ENCODE measurements at regions not wholly inside any gene's neighbourhood (a gene's known extent, or its start where the extent isn't known, plus 50 kb on each side); places are given as distances from the start of the nearest gene placed in this dataset.
"Not testable (repeated sequence)": the region's sequence is repeated elsewhere in the genome, so short reads cannot be mapped to it uniquely, and the experiment has no call there.

- no peak overlapping the region for H3K27ac Mint-ChIP-seq
- H3K36me3 Mint-ChIP-seq (ENCODE audit: insufficient read depth in 2 of 2): no peaks in the 10 kb centered on the region
- no peak overlapping the region for H3K4me3 Mint-ChIP-seq
- DNase-seq (no peak), ATAC-seq (replicated peaks in 1 of 2) (no peak)
- H3K4me1 Mint-ChIP-seq (ENCODE audit: low read depth): no peaks in the 10 kb centered on the region
- peaks cover 28% of the 10 kb centered on the region for H3K27me3 Mint-ChIP-seq (ENCODE audit: low read depth)
- peaks cover 0 to 4% of the 10 kb centered on the region in 2 donors for H3K9me3 Mint-ChIP-seq
These were observed 51.9 kb upstream of the ALX4 start for GRCh38 chr11:44361813-44362212.

- H3K9me3 Mint-ChIP-seq: peaks cover 0 to 4% of the 10 kb centered on the region in 2 donors
- no peak overlapping the region for H3K4me3 Mint-ChIP-seq
- no peaks in the 10 kb centered on the region for H3K36me3 Mint-ChIP-seq (ENCODE audit: insufficient read depth in 2 of 2)
- ATAC-seq (replicated peaks in 1 of 2) (no peak), DNase-seq (no peak)
- H3K27ac Mint-ChIP-seq: no peak overlapping the region
- no peaks in the 10 kb centered on the region for H3K4me1 Mint-ChIP-seq (ENCODE audit: low read depth)
- peaks cover 27% of the 10 kb centered on the region for H3K27me3 Mint-ChIP-seq (ENCODE audit: low read depth)
These were observed 53.2 kb upstream of the ALX4 start for GRCh38 chr11:44363116-44363515.

GRCh38 chr11:44364596-44364995 is 54.7 kb upstream of the ALX4 start:
- peaks cover 18% of the 10 kb centered on the region for H3K27me3 Mint-ChIP-seq (ENCODE audit: low read depth)
- no peaks in the 10 kb centered on the region for H3K36me3 Mint-ChIP-seq (ENCODE audit: insufficient read depth in 2 of 2)
- H3K4me3 Mint-ChIP-seq: no peak overlapping the region
- no peak overlapping the region for H3K27ac Mint-ChIP-seq
- no peak for DNase-seq
- ATAC-seq (replicated peaks in 1 of 2): no peak
- no peaks in the 10 kb centered on the region for H3K4me1 Mint-ChIP-seq (ENCODE audit: low read depth)
- peaks cover 0 to 4% of the 10 kb centered on the region in 2 donors for H3K9me3 Mint-ChIP-seq

DNA sequence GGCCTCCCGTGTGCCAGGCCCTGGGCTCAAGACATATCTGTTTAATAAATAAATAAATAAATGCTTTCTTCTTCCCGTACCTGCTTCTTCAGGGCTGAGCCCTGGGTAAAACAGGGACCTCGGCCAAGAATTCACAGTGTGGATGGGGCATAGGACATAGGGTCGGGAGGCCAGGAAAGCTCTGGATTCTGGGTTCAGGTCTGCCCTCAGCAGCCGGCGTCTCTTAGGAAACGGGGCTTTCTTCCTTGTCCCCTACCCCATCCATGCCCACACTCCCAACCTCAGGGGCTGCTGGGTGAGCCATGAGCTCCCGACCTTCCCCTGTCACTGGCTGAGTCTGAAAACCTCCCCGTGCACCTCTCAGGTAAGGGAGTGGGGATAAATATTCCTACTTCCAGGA is 55.7 kb upstream of the ALX4 start:
- H3K27ac Mint-ChIP-seq: no peak overlapping the region
- ATAC-seq (replicated peaks in 1 of 2): no peak
- H3K27me3 Mint-ChIP-seq (ENCODE audit: low read depth): peaks cover 18% of the 10 kb centered on the region
- DNase-seq: no peak
- H3K36me3 Mint-ChIP-seq (ENCODE audit: insufficient read depth in 2 of 2): no peaks in the 10 kb centered on the region
- no peaks in the 10 kb centered on the region for H3K4me1 Mint-ChIP-seq (ENCODE audit: low read depth)
- H3K9me3 Mint-ChIP-seq: peaks cover 0 to 4% of the 10 kb centered on the region in 2 donors
- no peak overlapping the region for H3K4me3 Mint-ChIP-seq

GRCh38 chr11:44366026-44366425 is 56.1 kb upstream of the ALX4 start:
- peaks cover 18% of the 10 kb centered on the region for H3K27me3 Mint-ChIP-seq (ENCODE audit: low read depth)
- ATAC-seq (replicated peaks in 1 of 2): no peak
- H3K4me3 Mint-ChIP-seq: no peak overlapping the region
- no peak for DNase-seq
- no peak overlapping the region for H3K27ac Mint-ChIP-seq
- peaks cover 0 to 4% of the 10 kb centered on the region in 2 donors for H3K9me3 Mint-ChIP-seq
- no peaks in the 10 kb centered on the region for H3K4me1 Mint-ChIP-seq (ENCODE audit: low read depth)
- no peaks in the 10 kb centered on the region for H3K36me3 Mint-ChIP-seq (ENCODE audit: insufficient read depth in 2 of 2)

DNA sequence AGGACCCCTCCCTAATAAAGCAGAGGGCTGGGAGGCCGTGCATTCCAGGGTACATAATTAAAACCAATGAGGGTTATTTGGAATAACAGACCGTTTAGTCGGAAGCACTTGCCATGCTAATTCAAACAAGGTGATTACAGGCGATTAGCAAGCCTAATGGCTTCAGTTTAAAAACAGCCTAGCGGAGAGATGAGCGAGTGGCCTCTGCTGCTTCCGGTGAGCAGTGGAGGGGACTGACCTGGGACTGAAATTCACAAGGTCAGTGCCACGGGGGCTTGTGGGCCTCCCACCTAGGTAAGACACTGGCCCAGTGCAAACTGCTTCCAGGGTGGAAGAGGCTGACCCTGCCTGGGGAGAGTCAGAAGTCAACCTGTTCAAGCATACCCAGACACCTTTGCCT is 56.8 kb upstream of the ALX4 start:
- ATAC-seq (replicated peaks in 1 of 2) (no peak), DNase-seq (no peak)
- H3K4me3 Mint-ChIP-seq: no peak overlapping the region
- peaks cover 18% of the 10 kb centered on the region for H3K27me3 Mint-ChIP-seq (ENCODE audit: low read depth)
- H3K27ac Mint-ChIP-seq: no peak overlapping the region
- no peaks in the 10 kb centered on the region for H3K36me3 Mint-ChIP-seq (ENCODE audit: insufficient read depth in 2 of 2)
- H3K4me1 Mint-ChIP-seq (ENCODE audit: low read depth): no peaks in the 10 kb centered on the region
- peaks cover 0 to 4% of the 10 kb centered on the region in 2 donors for H3K9me3 Mint-ChIP-seq

DNA sequence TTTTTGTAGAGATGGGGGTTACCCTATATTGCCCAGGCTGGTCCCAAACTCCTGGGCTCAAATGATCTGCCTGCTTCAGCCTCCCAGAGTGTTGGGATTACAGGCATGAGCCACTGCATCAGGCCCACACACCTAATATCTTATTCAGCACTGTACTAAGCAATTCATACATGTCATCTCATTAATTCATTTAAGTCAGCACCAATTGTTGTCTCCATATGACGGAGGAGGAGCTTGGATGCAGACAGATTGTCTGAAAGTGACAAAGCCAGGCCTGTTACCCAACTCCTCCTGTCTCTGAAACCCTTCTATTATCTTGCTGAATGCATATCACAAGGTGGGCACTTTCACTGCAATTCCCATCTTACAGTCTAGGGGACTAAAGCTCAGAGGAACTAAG is 57.5 kb upstream of the ALX4 start:
- Mint-ChIP-seq H3K4me1 (ENCODE audit: low read depth) (no peaks in the 10 kb centered on the region), H3K9me3 (peaks cover 0 to 4% of the 10 kb centered on the region in 2 donors), H3K27me3 (ENCODE audit: low read depth) (peaks cover 15% of the 10 kb centered on the region), H3K4me3 (no peak overlapping the region), H3K27ac (no peak overlapping the region), H3K36me3 (ENCODE audit: insufficient read depth in 2 of 2) (no peaks in the 10 kb centered on the region)
- DNase-seq: no peak
- ATAC-seq (replicated peaks in 1 of 2): no peak

DNA sequence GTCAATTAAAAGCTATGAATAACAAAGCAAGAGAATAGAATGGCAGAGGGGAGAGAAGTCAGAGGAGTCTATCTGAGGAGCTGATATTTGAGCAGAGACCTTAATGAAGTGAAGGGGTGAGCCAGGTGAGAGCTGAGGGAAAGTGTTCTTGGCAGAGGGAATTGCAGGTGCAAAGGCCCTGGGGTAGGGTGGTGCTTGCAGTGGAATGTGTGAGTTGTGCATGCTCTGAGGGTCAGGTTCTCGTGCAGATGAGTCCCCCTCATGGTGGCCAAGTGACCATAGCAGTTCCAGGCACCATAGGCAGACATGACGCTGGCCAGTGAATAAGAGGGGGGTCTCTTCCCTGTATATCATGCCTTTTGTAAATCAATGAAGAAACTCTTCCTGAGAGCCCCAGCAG is 58.9 kb upstream of the ALX4 start:
- ATAC-seq (replicated peaks in 1 of 2): no peak
- Mint-ChIP-seq H3K36me3 (ENCODE audit: insufficient read depth in 2 of 2) (no peaks in the 10 kb centered on the region), H3K27me3 (ENCODE audit: low read depth) (peaks cover 6% of the 10 kb centered on the region)

DNA sequence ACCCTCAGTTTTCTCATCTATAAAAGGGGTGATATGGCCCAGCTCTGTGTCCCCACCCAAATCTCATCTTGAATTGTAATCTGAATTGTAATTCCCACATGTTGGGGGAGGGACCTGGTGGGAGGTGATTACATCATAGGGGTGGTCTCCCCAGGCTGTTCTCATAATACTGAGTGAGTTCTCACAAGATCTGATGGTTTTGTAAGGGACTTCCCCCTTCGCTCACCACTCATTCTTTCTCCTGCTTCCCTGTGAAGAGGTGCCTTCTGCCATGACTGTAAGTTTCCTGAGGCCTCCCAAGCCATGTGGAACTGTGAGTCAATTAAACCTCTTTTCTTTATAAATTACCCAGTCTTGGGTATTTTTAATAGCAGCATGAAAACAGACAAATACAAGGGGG is 61.1 kb upstream of the ALX4 start:
- H3K9me3 Mint-ChIP-seq; H3K4me1 Mint-ChIP-seq (ENCODE audit: low read depth); H3K27me3 Mint-ChIP-seq (ENCODE audit: low read depth); DNase-seq; H3K27ac Mint-ChIP-seq; ATAC-seq (replicated peaks in 1 of 2); H3K36me3 Mint-ChIP-seq (ENCODE audit: insufficient read depth in 2 of 2); H3K4me3 Mint-ChIP-seq: not testable (repeated sequence)

More for the DNA sequence above, 58.9 kb upstream of the ALX4 start:
- no peak overlapping the region for H3K27ac Mint-ChIP-seq
- no peak overlapping the region for H3K4me3 Mint-ChIP-seq
- DNase-seq: no peak
- no peaks in the 10 kb centered on the region for H3K4me1 Mint-ChIP-seq (ENCODE audit: low read depth)
- H3K9me3 Mint-ChIP-seq: no peaks in the 10 kb centered on the region

- no peak for ATAC-seq (replicated peaks in 1 of 2)
These were observed 61.8 kb upstream of the ALX4 start for GRCh38 chr11:44371706-44372105.

DNA sequence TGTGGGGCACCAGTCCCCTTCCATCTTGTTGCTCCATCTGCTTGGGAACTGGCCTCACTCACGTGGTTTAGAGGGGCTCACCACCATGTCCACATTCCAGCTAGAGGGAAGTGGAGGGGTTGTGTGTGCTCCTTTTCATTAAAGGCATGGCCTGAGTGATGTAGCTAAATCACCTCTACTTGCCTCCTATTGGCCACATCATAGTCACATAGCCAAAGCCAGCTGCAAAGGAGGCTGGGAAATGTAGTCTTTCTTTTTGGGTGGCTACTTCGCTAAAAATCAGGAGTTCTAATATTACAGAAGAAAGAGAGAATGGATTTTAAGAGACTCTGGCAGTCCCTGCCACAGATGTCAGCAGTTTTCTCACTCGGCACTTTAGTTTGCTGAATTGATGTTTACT is 63.0 kb upstream of the ALX4 start:
- ATAC-seq (replicated peaks in 1 of 2) (no peak), DNase-seq (no peak)
- Mint-ChIP-seq H3K27ac (no peak overlapping the region), H3K27me3 (ENCODE audit: low read depth) (no peaks in the 10 kb centered on the region), H3K36me3 (ENCODE audit: insufficient read depth in 2 of 2) (no peaks in the 10 kb centered on the region), H3K4me3 (no peak overlapping the region), H3K9me3 (no peaks in the 10 kb centered on the region), H3K4me1 (ENCODE audit: low read depth) (no peaks in the 10 kb centered on the region)

More at GRCh38 chr11:44371706-44372105, 61.8 kb upstream of the ALX4 start:
- Mint-ChIP-seq H3K4me1 (ENCODE audit: low read depth) (no peaks in the 10 kb centered on the region), H3K27me3 (ENCODE audit: low read depth) (no peaks in the 10 kb centered on the region), H3K4me3 (no peak overlapping the region), H3K36me3 (ENCODE audit: insufficient read depth in 2 of 2) (no peaks in the 10 kb centered on the region), H3K9me3 (no peaks in the 10 kb centered on the region), H3K27ac (no peak overlapping the region)
- no peak for DNase-seq

DNA sequence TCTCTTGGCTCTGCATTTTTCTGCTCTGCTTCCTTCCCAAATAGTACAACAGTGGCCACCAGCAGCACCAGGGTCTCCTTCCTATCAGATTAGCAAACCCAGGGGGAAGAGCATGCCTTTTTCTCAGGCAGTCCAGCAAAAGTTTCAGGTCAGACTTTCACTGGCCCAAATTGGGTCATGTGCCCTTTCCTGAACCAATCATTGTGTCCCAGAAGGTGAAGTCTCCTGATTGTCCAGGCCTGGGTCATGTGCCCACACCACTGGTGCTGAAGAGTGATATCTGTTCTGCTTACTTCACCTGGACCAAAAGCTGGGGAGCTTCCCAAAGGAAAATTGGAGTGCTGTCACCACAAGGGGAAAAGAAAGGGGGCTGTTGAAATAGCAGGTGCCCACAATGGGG is 64.1 kb upstream of the ALX4 start:
- Mint-ChIP-seq H3K9me3 (no peaks in the 10 kb centered on the region), H3K27ac (no peak overlapping the region), H3K36me3 (ENCODE audit: insufficient read depth in 2 of 2) (no peaks in the 10 kb centered on the region), H3K27me3 (ENCODE audit: low read depth) (no peaks in the 10 kb centered on the region), H3K4me3 (no peak overlapping the region), H3K4me1 (ENCODE audit: low read depth) (no peaks in the 10 kb centered on the region)
- ATAC-seq (replicated peaks in 1 of 2) (no peak), DNase-seq (no peak)

- Mint-ChIP-seq H3K27ac (no peak overlapping the region), H3K4me1 (ENCODE audit: low read depth) (no peaks in the 10 kb centered on the region), H3K4me3 (no peak overlapping the region), H3K27me3 (ENCODE audit: low read depth) (peaks cover under 1% of the 10 kb centered on the region), H3K36me3 (ENCODE audit: insufficient read depth in 2 of 2) (no peaks in the 10 kb centered on the region), H3K9me3 (no peaks in the 10 kb centered on the region)
- ATAC-seq (replicated peaks in 1 of 2): no peak
- no peak for DNase-seq
These were observed 66.5 kb upstream of the ALX4 start for GRCh38 chr11:44376423-44376822.

DNA sequence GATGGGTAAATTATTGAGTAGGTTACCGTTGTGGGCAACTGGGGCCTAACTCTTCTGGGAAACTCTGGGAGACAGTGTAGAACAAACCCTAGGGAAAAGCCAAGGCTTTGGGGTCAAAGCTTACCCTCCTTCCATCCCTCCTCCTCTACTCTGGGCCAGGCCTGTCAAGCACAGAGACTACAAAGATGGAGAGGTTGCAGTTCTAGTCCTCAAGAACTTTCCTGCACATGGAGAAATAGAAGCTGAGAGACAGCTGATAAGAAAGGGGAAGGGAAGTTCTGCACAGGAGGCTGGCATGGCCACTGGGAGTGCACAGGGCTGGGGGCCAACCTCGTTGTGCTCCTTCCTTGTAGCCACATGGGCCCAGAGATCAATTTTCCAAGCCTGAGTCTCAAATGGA is 67.2 kb upstream of the ALX4 start:
- H3K27me3 Mint-ChIP-seq (ENCODE audit: low read depth): peaks cover 6% of the 10 kb centered on the region
- no peak for ATAC-seq (replicated peaks in 1 of 2)
- no peaks in the 10 kb centered on the region for H3K9me3 Mint-ChIP-seq
- DNase-seq: no peak
- H3K4me3 Mint-ChIP-seq: no peak overlapping the region
- no peak overlapping the region for H3K27ac Mint-ChIP-seq
- no peaks in the 10 kb centered on the region for H3K4me1 Mint-ChIP-seq (ENCODE audit: low read depth)
- H3K36me3 Mint-ChIP-seq (ENCODE audit: insufficient read depth in 2 of 2): no peaks in the 10 kb centered on the region

Measured in activated T-cell treated with anti-CD3 and anti-CD28 coated beads, Interleukin-2, amount 50 U/mL, for 72 hours (primary cell).